ENCODE measurements at regions not wholly inside any gene's neighbourhood (a gene's known extent, or its start where the extent isn't known, plus 50 kb on each side); places are given as distances from the start of the nearest gene placed in this dataset.
"Not testable (repeated sequence)": the region's sequence is repeated elsewhere in the genome, so short reads cannot be mapped to it uniquely, and the experiment has no call there.

GRCh38 chr15:20204177-20204866 is 337.3 kb downstream of the GOLGA6L6 start:
- ATAC-seq, H3K27ac Mint-ChIP-seq, H3K4me1 Mint-ChIP-seq, H3K9me3 Mint-ChIP-seq, H3K27me3 Mint-ChIP-seq, H3K4me3 Mint-ChIP-seq, DNase-seq: not testable (repeated sequence)

DNA sequence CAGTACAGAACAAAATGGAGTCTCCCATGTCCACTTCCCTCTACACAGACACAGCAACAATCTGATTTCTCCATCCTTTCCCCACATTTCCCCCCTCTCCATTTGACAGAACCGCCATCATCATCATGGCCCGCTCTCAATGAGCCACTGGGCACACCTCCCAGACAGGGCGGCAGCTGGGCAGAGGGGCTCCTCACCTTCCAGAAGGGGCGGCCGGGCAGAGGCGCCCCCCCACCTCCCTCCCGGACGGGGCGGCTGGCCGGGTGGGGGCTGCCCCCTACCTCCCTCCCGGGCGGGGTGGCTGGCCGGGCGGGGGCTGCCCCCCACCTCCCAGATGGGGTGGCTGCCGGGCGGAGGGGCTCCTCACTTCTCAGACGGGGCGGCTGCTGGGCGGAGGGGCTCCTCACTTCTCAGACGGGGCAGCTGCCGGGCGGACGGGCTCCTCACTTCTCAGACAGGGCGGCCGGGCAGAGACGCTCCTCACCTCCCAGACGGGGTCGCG is 337.9 kb downstream of the GOLGA6L6 start:
- H3K9me3 Mint-ChIP-seq, H3K27me3 Mint-ChIP-seq, H3K27ac Mint-ChIP-seq, ATAC-seq, H3K4me3 Mint-ChIP-seq, DNase-seq, H3K4me1 Mint-ChIP-seq: not testable (repeated sequence)

DNA sequence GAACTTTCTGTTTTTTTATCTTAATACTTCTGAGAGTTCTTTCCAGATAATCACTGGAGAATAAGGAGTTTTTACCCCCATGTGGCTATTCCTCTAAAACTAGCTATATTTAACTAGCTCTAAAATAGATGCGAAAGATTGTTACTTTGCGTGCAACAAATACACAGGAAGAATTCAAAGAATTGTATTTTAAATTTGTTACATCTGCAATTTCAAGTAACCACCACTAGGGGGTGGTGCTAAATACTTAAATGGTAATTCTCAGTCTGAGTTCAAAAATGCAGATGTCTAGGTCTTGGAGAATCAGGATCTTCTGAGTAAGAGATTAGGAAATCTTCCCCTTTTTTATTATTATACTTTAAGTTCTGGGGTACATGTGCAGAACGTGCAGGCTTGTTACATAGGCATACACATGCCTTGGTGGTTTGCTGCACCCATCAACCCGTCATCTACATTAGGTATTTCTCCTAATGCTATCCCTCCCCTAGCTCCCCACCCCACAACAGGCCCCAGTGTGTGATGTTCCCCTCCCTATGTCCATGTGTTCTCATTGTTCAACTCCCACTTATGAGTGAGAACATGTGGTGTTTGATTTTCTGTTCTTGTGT is 346.9 kb downstream of the GOLGA6L6 start:
- not testable (repeated sequence) for ATAC-seq, H3K27ac Mint-ChIP-seq, H3K4me1 Mint-ChIP-seq, H3K4me3 Mint-ChIP-seq, DNase-seq, H3K27me3 Mint-ChIP-seq, H3K9me3 Mint-ChIP-seq

- ATAC-seq (peak; percentile 92), DNase-seq (peak; percentile 47 to 60)
- not testable (repeated sequence) for H3K4me3 Mint-ChIP-seq, H3K4me1 Mint-ChIP-seq, H3K9me3 Mint-ChIP-seq, H3K27me3 Mint-ChIP-seq, H3K27ac Mint-ChIP-seq
Observed at GRCh38 chr15:20192982-20193929, 348.3 kb downstream of the GOLGA6L6 start.

DNA sequence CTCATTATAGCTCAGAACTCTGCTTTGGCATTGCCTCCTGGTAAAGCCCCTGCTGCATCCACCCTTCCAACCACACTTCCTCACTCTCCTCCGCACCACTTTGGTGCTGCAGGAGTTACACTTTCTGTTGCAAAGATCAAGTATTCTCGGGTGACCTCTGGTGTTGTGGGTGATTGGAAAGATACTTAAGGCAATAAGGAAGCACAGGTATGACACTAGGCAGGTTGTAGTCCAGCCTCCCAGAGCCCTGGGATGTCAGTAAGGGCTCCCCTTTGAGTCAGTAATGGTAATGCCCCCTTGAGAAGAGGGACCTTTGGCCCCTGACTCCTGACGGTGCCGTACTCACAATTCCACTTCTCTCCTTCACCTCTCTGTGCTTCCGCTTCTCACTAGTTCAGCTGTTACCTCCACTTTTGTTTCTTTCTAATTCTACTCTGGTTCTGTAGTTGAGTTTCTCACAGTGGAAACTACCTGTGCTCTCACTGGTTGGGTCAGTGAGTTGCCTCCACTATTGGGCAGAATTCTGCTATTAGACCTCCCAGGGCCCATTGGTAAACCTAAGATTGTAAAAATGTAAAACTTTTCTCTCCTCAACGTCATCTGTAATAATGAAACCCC is 350.0 kb downstream of the GOLGA6L6 start:
- ATAC-seq, DNase-seq: not testable (repeated sequence)

DNA sequence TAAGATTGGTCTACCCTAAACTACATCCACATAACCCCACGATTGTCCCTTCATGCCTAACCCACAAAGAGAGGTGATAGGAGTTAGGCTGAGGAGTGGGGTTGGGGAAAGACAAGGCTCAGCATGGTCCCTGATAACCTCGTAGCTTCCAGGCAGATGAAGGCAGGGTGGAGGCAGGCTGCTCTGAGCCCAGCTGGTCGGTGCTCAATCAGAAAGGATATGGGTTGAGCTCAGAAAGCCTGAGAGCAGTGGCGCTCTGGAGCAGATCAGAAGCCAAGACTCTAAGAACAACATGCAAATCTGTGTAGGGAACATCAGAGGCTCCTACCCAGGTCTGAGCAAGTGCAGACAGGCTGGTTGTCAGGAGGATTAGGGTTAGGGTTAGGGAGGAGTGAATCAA is 353.0 kb downstream of the GOLGA6L6 start:
- H3K9me3 Mint-ChIP-seq, ATAC-seq, H3K27ac Mint-ChIP-seq, H3K4me1 Mint-ChIP-seq, H3K27me3 Mint-ChIP-seq, H3K4me3 Mint-ChIP-seq, DNase-seq: not testable (repeated sequence)

More for the DNA sequence above, 350.0 kb downstream of the GOLGA6L6 start:
- not testable (repeated sequence) for H3K4me1 Mint-ChIP-seq, H3K27ac Mint-ChIP-seq, H3K9me3 Mint-ChIP-seq, H3K27me3 Mint-ChIP-seq, H3K4me3 Mint-ChIP-seq

GRCh38 chr15:20187370-20188355 is 353.9 kb downstream of the GOLGA6L6 start:
- H3K27ac Mint-ChIP-seq, H3K9me3 Mint-ChIP-seq, ATAC-seq, H3K4me3 Mint-ChIP-seq, DNase-seq, H3K4me1 Mint-ChIP-seq, H3K27me3 Mint-ChIP-seq: not testable (repeated sequence)

DNA sequence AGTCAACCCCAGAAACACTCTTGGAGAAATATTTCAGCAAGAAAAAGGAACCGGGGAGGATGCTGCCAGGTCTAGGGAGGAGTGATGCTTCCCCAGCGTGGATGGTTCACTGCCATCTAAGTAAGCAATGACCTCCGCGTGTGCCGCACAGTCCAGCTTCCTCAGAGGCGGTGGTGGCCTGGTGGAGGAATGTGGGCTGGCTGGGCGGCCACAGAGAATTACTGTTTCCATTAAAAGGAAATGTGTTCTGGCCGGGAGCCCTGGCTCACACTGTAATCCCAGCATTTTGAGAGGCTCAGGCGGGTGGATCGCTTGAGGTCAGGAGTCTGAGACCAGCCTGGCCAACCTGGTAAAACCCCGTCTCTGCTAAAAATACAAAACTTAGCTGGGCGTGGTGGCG is 356.7 kb downstream of the GOLGA6L6 start:
- not testable (repeated sequence) for H3K4me3 Mint-ChIP-seq

GRCh38 chr15:20168221-20168620 is 373.4 kb downstream of the GOLGA6L6 start:
- not testable (repeated sequence) for ATAC-seq, H3K4me3 Mint-ChIP-seq, H3K27ac Mint-ChIP-seq, H3K9me3 Mint-ChIP-seq, DNase-seq, H3K4me1 Mint-ChIP-seq, H3K27me3 Mint-ChIP-seq

More for the DNA sequence above, 356.7 kb downstream of the GOLGA6L6 start:
- not testable (repeated sequence) for DNase-seq, H3K27ac Mint-ChIP-seq, ATAC-seq, H3K4me1 Mint-ChIP-seq, H3K27me3 Mint-ChIP-seq, H3K9me3 Mint-ChIP-seq

DNA sequence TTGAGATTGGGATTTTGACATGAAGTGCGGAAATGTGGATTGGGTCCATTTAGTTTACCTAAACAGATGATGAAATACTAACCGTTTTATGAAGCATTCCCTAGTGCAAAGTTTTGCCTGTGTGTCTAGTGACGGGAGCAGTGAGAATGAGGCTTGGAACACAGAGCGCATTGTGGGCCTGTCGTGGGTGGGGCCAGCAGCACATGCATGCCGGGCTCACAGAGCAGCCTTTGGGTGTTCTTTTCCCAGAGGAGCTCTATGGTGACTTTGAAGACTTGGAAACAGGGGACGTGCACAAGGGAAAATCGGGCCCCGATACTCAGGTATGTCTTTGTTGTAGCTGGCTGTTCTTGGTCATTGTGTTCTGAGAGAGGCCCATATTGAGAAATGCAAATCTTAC is 388.1 kb downstream of the GOLGA6L6 start:
- H3K9me3 Mint-ChIP-seq, H3K27ac Mint-ChIP-seq, H3K4me3 Mint-ChIP-seq, H3K4me1 Mint-ChIP-seq, ATAC-seq, H3K27me3 Mint-ChIP-seq, DNase-seq: not testable (repeated sequence)

- not testable (repeated sequence) for H3K4me1 Mint-ChIP-seq, H3K4me3 Mint-ChIP-seq, ATAC-seq, H3K27ac Mint-ChIP-seq, H3K27me3 Mint-ChIP-seq, H3K9me3 Mint-ChIP-seq, DNase-seq
Observed at GRCh38 chr15:20148679-20149078, 392.9 kb downstream of the GOLGA6L6 start.

GRCh38 chr15:20148008-20148407 is 393.6 kb downstream of the GOLGA6L6 start:
- not testable (repeated sequence) for H3K27me3 Mint-ChIP-seq, DNase-seq, ATAC-seq, H3K9me3 Mint-ChIP-seq, H3K27ac Mint-ChIP-seq, H3K4me3 Mint-ChIP-seq, H3K4me1 Mint-ChIP-seq

DNA sequence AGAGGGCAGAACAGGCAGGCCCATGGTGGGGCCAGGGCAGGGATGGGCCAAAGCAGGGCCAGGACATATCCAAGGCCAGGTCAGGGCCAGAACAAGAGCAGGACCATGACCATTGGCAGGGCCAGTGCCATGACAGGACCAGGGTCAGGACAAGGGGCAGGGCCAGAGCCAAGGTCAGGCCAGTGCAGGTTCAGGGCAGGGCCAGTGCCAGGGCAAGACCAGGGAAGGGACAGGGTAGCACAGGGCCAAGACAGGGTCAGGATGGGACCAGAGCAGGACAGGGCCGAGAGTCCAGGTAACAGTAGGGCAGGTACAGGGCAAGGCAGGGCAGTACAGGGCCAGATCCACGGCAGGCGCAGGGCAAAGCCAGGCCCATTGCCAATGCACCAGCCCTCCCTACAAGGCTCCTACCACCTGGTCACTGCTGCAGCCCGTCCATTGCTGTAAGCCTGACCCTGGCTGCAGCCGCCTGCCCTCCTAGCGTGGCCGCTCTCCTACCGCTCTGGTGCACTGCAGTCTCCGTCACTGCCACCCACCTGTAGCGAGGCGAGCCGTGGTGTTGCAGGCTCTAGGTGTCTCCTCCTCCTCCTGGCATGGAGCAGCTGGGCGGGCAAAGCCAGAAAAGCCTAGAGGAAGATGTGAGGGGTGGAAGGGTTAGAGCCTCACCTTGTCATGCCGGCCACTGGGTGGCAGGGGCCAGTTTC is 397.1 kb downstream of the GOLGA6L6 start:
- H3K4me3 Mint-ChIP-seq, ATAC-seq, H3K4me1 Mint-ChIP-seq, H3K27me3 Mint-ChIP-seq, H3K27ac Mint-ChIP-seq, H3K9me3 Mint-ChIP-seq, DNase-seq: not testable (repeated sequence)

DNA sequence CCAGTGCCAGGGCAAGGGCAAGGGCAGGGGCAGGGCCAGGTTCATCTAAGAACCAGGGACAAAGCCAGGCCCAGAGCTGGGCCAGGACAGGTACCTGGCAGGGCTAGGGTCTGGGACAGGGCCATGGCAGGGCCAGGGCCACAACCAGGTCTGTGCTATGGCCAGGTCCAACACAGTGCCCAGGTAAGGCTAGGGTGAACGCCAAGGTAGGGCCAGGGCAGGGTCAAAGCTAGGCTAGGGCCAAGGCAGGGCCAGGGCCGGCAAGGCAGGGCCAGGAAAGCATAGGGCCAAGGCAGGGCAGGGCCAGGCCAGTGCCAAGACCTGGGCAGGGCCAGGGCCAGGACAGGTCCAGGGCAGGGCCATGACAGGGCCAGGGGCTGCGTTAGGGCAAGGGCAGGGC is 398.7 kb downstream of the GOLGA6L6 start:
- not testable (repeated sequence) for H3K4me3 Mint-ChIP-seq, H3K27me3 Mint-ChIP-seq, H3K27ac Mint-ChIP-seq, ATAC-seq, H3K4me1 Mint-ChIP-seq, H3K9me3 Mint-ChIP-seq, DNase-seq

Measured in stimulated activated naive CD8-positive, alpha-beta T cell treated with anti-CD3 and anti-CD28 coated beads, Interleukin-15, amount 100 ng/mL, for 72 hours (primary cell).